Loucy (cell line): ENCODE measurements at regions not wholly inside any gene's neighbourhood (a gene's known extent, or its start where the extent isn't known, plus 50 kb on each side); places are given as distances from the start of the nearest gene placed in this dataset.

Experiments used
- H2AFZ ChIP-seq: fragments of 200-600 bp; sonication (generic); 2 replicates; pipeline ENCODE4 v1.6.0; 2016; ENCODE audit warnings: antibody characterized with exemption, mild to moderate bottlenecking, low read length, moderate library complexity
- H3F3A ChIP-seq: fragments of 200-600 bp; 2 replicates; pipeline ENCODE4 v1.6.0; 2016; ENCODE audit warnings: antibody characterized with exemption, low read depth, mild to moderate bottlenecking
- H3K27me3 ChIP-seq: fragments of 200-600 bp; sonication (generic); 2 replicates; pipeline ENCODE4 v1.6.1; 2014; ENCODE audit warnings: low read length, mild to moderate bottlenecking; ENCODE audit not compliant: insufficient read depth, poor library complexity, severe bottlenecking
- H3K36me3 ChIP-seq: fragments of 200-600 bp; sonication (generic); 2 replicates; pipeline ENCODE4 v1.6.1; 2016; ENCODE audit warnings: low read length; ENCODE audit not compliant: insufficient read depth
- H3K4me1 ChIP-seq: fragments of 200-600 bp; sonication (generic); 2 replicates; pipeline ENCODE4 v1.5.1; 2014; ENCODE audit warnings: low read length, mild to moderate bottlenecking; ENCODE audit not compliant: insufficient read depth, poor library complexity, severe bottlenecking
- H3K4me2 ChIP-seq: fragments of 200-600 bp; sonication (generic); 2 replicates; pipeline ENCODE4 v1.6.0; 2014; ENCODE audit warnings: antibody characterized with exemption, low read length, low read depth, mild to moderate bottlenecking; ENCODE audit not compliant: poor library complexity, severe bottlenecking
- H3K4me3 ChIP-seq: fragments of 200-600 bp; sonication (generic); 2 replicates; pipeline ENCODE4 v1.5.1; 2014; ENCODE audit warnings: low read length, mild to moderate bottlenecking, mixed read lengths; ENCODE audit not compliant: poor library complexity, severe bottlenecking
- H3K79me2 ChIP-seq: fragments of 200-600 bp; sonication (generic); 2 replicates; pipeline ENCODE4 v1.6.1; 2014; ENCODE audit warnings: low read length; ENCODE audit not compliant: insufficient read depth
- H3K9ac ChIP-seq: fragments of 200-600 bp; sonication (generic); 2 replicates; pipeline ENCODE4 v1.6.0; 2014; ENCODE audit warnings: mild to moderate bottlenecking, low read depth, low read length, moderate library complexity; ENCODE audit not compliant: poor library complexity, severe bottlenecking
- H3K9me2 ChIP-seq: fragments of 200-600 bp; sonication (generic); replicated peaks from 2 replicates; pipeline ENCODE4 v1.6.1; 2016; ENCODE audit warnings: low read depth, low read length, mixed read lengths
- H3K9me3 ChIP-seq: fragments of 200-600 bp; sonication (generic); 2 replicates; pipeline ENCODE4 v1.6.1; 2014; ENCODE audit warnings: mild to moderate bottlenecking, antibody characterized with exemption, low read length, low read depth; ENCODE audit not compliant: insufficient read depth
- H4K20me1 ChIP-seq: fragments of 200-600 bp; sonication (generic); 2 replicates; pipeline ENCODE4 v1.6.0; 2014; ENCODE audit warnings: antibody characterized with exemption, low read length, mild to moderate bottlenecking; ENCODE audit not compliant: insufficient read depth, poor library complexity, severe bottlenecking
- EZH2phosphoT487 ChIP-seq: fragments of 200-600 bp; IDR thresholded peaks from 2 replicates; pipeline ENCODE4 v1.6.1; 2018; ENCODE audit warnings: antibody characterized with exemption, mild to moderate bottlenecking, moderate library complexity, borderline replicate concordance
- TF ChIP-seq, protein P1 (sequence below): fragments of 200-600 bp; sonication (generic); conservative IDR thresholded peaks from 2 replicates; pipeline ENCODE4 v1.5.1; 2014; ENCODE audit warnings: mild to moderate bottlenecking, antibody characterized with exemption, low read length

DNA sequence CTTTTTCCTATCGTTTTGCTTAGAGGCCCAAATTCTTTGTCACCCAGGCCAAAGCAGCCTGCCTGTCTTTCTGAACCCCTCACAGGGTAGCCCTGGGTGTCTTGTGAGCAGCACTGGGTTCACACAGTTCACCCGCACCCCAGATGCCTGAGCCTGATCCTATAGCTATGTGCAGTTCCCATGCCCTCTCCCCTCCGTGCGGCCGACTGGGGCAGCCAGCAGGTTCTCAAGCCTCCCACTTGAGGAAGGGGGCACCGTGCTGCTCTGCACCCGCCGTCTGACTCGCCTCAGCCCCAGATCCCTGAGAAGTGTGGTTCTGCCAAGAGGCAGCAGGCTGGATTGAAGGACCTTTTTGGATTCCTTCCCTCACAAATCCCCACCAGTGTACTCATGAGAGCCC, 89.0 kb downstream of the PSMB1 start:
- Histone ChIP-seq H3K9ac (no peak overlapping the region), H3K9me3 (peaks cover 28% of the 10 kb centered on the region)
- TF ChIP-seq EZH2phosphoT487 = no peak
- TF ChIP-seq, protein P1, sequence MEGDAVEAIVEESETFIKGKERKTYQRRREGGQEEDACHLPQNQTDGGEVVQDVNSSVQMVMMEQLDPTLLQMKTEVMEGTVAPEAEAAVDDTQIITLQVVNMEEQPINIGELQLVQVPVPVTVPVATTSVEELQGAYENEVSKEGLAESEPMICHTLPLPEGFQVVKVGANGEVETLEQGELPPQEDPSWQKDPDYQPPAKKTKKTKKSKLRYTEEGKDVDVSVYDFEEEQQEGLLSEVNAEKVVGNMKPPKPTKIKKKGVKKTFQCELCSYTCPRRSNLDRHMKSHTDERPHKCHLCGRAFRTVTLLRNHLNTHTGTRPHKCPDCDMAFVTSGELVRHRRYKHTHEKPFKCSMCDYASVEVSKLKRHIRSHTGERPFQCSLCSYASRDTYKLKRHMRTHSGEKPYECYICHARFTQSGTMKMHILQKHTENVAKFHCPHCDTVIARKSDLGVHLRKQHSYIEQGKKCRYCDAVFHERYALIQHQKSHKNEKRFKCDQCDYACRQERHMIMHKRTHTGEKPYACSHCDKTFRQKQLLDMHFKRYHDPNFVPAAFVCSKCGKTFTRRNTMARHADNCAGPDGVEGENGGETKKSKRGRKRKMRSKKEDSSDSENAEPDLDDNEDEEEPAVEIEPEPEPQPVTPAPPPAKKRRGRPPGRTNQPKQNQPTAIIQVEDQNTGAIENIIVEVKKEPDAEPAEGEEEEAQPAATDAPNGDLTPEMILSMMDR = no peak

DNA sequence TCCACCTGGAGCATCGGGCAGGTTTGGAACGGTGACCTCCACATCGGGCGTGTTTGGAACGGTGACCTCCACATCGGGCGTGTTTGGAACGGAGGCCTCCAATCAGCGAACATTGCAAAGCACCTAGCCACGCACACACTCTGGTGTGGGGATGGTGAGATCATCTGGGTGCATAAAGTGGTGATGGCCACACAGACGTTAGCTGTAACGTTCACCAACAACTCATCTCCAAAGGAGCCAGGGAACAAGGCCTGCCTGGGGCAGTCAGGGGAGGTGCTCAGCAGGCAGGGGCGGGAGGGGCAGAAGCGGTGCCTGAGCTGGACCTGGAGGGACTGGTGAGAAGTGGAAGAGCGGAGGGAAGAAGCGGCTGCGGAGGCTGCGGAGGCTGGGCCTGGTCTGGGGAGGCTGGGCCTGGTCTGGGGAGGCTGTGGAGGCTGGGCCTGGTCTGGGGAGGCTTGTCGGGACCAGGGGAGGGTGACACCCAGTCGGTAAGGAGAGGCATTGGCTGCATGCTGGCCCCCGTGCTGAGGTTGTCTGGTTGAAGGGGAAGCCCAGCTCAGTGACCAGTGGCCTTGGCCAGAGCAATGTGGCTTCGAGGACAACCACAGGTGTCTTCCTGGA, 89.9 kb downstream of the PSMB1 start:
- H3K9ac ChIP-seq = no peak overlapping the region
- no peaks in the 10 kb centered on the region for H3K9me2 ChIP-seq
- H3K4me2 ChIP-seq = no peak overlapping the region
- H3F3A ChIP-seq = peaks cover 9% of the 10 kb centered on the region; the same call in 1 of the 2 replicates
- no peak overlapping the region for H3K4me3 ChIP-seq
- no peaks in the 10 kb centered on the region for H3K36me3 ChIP-seq
- H3K27me3 ChIP-seq = no peaks in the 10 kb centered on the region
- no peaks in the 10 kb centered on the region for H4K20me1 ChIP-seq
- H2AFZ ChIP-seq = no peak overlapping the region
- no peak for TF ChIP-seq EZH2phosphoT487
- TF ChIP-seq, protein P1 = no peak
- no peaks in the 10 kb centered on the region for H3K79me2 ChIP-seq
- H3K9me3 ChIP-seq = peaks cover 25% of the 10 kb centered on the region
- H3K4me1 ChIP-seq = no peaks in the 10 kb centered on the region

More for the DNA sequence above, 89.0 kb downstream of the PSMB1 start:
- no peak overlapping the region for H3K4me2 ChIP-seq
- no peaks in the 10 kb centered on the region for H3K4me1 ChIP-seq
- no peaks in the 10 kb centered on the region for H3K36me3 ChIP-seq
- no peaks in the 10 kb centered on the region for H3K79me2 ChIP-seq
- H4K20me1 ChIP-seq = no peaks in the 10 kb centered on the region
- no peak overlapping the region for H3K4me3 ChIP-seq
- H3K9me2 ChIP-seq = no peaks in the 10 kb centered on the region
- no peak overlapping the region for H2AFZ ChIP-seq
- no peaks in the 10 kb centered on the region for H3K27me3 ChIP-seq
- H3F3A ChIP-seq = peaks cover 9% of the 10 kb centered on the region; the same call in 1 of the 2 replicates

DNA sequence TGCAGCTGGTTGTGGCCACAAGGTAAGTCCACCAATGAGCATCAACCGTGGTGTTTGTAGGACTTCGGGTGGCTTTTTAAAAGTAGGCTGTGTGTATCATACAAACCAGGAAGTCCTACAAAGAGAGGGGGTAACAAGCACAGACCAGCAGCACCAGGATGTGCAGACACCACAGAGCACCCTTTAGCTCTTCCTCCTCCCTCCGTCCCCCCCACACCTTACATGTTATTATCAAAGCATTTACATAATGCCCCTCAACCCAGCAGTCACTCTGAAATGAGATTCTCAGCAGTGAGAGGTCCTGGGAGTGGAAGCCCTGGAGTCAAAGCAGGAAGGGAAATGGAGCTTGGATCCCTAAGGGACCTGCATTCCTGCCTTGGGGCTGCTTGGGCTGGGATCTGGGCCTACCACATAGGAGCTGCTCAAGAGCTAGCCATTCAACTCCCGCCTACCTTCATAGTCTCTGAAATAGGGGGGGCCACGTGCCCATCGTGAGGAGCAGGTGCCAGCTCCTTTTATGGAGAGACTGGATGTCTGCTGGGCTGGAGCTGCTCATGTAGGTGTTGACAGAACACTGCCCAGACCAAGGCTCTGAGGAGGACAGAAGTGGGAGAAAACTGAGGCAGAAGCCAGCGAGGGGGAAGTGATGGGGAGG, 90.6 kb downstream of the PSMB1 start:
- H3K36me3 ChIP-seq = no peaks in the 10 kb centered on the region
- no peaks in the 10 kb centered on the region for H3K9me2 ChIP-seq
- H3F3A ChIP-seq = peaks cover 9% of the 10 kb centered on the region; the same call in 1 of the 2 replicates
- H3K27me3 ChIP-seq = no peaks in the 10 kb centered on the region
- no peaks in the 10 kb centered on the region for H3K4me1 ChIP-seq
- no peaks in the 10 kb centered on the region for H4K20me1 ChIP-seq
- peaks cover 18% of the 10 kb centered on the region for H3K9me3 ChIP-seq
- H3K9ac ChIP-seq = no peak overlapping the region
- no peak for TF ChIP-seq EZH2phosphoT487
- TF ChIP-seq, protein P1 = no peak
- peak overlapping the region; percentile 49; the same call in 1 of the 2 replicates for H2AFZ ChIP-seq
- no peaks in the 10 kb centered on the region for H3K79me2 ChIP-seq
- H3K4me3 ChIP-seq = no peak overlapping the region
- H3K4me2 ChIP-seq = no peak overlapping the region
